ENCODE measurements at regions not wholly inside any gene's neighbourhood (a gene's known extent, or its start where the extent isn't known, plus 50 kb on each side); places are given as distances from the start of the nearest gene placed in this dataset.
A peak's percentile ranks its signal among the peaks of the same experiment; 100 is the strongest.

DNA sequence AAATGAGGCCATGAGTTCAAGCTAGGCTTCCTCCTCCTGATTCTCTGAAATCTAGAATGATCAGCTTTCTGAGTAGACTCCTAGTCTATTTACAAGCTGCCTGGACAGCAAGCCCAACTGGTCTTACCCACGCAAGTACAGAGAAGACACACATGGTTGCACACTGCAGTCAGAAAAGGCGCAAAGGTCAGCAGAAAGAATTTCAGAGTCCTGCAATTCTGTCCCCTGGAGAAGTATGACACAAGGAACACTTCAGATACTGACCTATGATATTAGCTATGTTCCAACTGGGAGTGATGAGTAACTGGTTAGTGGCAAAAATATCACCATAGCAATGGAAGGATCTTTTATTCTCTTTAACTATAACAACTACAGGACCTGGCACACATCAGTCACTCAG, 336.1 kb upstream of the PKDCC start:
- DNase-seq (ENCODE audit: low spot score) (peak; percentile 99), FAIRE-seq (peak; percentile 98)

DNA sequence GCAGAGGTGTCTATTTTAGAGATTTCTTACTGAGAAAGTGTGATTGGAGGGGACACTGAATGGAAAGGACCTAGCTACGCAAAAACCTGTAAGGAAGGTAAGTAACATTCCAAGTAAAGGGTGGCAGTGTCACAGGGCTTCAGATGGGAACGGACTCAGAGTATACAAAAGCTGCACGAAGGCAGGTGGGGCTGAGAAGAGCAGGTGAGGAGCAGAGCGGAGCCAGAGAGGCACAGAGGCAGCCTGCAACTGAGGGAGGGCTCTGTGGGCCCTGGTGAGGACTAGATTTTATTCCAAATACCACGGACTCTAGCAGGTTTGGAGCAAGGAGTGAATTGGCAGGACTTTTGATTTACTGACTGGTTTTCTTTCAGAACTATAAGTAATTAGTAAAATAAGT, 331.3 kb upstream of the PKDCC start:
- FAIRE-seq (no peak), DNase-seq (ENCODE audit: low spot score) (no peak)

DNA sequence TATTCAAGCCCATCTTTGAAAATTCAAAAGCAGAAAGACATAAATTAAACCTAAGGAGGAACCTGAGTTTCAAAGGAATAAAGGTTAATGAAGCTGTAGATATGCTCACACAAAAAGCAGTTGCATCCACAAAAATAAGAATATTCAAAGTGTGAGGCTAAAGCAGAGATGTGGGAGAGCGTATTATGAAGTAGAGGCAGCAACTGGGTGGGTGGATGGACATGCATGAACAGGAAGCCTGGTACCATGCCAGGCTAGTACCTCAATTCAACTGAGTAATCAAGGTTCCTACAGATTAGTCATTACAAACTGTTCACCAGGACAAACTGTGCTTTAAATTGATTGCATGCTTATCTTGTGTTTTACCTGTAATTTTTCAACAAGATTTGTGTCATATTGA, 330.0 kb upstream of the PKDCC start:
- peak; percentile 94 for FAIRE-seq
- peak; percentile 68 for DNase-seq (ENCODE audit: low spot score)

DNA sequence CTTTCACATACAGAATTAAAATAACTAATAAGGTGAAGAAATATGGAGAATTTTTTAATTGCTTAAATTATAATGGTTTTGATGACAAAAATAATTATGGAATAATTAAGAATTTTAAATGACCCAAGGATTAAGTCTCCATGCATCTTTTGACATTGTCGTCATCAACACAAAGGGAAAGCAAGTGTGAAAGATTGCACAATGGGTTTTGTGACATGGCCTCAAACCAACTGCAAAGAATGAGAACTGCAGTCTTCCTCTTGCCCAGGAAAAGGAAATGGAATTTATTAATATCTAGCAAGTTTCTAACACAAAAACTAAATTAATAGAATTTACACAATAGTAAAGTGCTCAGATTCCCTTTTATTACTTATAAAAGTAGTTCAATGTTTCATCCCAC, 329.1 kb upstream of the PKDCC start:
- no peak for FAIRE-seq
- no peak for DNase-seq (ENCODE audit: low spot score)

DNA sequence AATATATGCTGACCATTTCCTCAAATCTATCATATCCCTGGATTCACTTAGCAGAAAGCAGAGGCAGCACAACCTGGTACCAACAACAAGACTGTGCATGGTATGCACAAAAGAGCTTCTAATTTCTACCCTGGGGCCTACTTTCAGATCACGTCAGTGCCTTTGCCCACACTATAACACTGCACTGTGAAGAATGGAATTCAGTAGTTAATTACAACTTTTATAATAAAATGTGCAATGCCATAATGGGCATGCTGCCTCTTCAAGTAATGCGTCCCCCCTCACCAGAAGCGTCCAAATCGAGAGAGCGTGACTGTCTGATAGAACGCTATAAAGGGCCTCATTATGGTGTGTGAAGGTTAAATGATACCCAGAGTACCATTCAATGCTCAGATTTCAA, 328.1 kb upstream of the PKDCC start:
- no peak for DNase-seq (ENCODE audit: low spot score)
- FAIRE-seq: no peak

DNA sequence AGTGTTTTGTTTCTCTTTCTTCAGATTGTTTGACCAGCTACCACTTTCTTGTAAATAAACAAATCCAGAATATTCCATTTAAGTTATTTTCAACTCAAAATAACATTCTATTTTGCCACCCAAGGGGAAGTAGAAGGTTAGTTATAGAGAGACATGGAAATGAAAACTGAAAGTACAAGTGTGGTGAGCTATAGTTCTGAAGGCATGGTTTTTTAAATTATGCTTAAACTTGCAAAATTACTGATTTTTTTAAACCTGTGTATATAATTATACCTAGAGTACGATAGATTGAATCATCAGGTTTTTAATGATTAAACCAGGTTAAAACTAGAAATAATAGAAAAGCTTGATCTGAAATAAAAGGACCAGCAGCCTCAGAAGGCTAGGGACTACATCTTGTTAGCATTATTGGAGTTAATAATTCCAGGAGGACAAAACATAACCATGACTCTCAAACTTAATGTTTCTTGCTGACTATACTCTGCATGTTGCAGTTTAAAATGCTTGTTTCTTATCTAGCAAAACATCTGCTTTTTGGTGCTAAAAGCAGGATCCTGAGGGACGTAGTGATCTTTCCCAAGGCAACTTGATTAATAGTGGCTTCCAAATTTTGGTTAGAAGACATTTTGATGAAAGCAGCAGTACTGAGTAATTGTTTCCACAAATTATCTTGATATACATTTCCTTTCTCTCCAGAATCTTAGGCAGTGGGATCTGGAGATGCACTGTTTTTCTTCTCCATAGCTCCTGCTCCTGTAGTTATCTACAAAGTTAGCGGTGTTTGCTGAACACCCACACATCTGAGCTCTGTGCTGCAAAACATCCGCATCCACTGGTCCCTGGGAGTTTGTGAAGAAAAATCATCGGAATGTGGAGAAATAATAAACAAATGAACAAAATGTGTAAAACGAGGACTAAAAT, 327.2 kb upstream of the PKDCC start:
- no peak for DNase-seq (ENCODE audit: low spot score)
- FAIRE-seq: peak; percentile 75

DNA sequence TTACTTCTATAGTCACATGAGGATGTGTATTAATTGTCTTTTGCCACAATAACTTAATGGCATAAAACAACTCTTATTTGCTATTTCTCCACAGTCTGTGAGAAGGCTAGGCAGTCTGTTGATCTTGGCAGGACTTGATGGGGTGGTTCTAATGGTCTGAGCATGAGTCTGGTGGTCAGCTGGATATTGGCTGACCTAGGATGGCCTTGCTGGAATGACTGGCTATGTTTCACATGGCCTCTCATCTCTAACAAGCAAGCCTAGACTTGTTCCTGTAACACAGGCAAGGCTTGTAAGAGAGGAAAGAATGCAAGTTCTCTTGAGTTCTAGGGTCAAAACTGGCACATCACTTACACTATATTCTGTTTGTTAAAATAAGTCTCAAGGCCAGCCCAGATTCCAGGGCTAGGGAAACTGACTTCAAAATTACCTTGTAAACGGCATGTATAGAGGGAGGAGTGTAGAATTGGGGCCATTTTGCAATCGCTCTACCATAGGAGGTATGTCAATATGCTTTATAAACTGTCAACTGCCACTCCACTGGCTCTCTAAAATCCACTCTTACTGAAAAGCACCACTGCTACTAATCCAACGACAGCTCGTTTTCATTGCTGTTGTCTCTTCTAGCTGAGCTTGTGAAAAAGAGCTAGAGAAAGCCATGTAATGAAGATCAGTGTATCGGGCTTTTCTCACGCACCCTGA, 325.0 kb upstream of the PKDCC start:
- DNase-seq (ENCODE audit: low spot score): no peak
- no peak for FAIRE-seq

DNA sequence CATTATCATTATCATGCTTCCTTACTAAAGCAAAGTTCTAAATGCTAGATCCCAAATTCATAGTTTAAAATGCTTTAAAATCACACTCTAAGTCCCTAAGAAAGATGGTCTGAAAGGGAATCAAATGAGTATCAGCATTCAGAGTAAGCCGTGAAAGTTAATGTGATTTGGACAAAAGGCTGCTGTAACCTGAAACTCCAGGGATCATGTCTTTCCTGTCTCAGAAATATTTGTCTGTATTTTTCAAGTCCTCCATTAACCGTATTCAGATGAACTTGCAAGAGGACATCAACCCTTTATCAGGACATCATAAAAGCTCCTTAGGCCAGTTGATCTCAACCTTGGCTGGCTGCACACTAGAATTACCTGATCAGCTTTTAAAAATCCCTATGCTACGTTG, 324.3 kb upstream of the PKDCC start:
- no peak for DNase-seq (ENCODE audit: low spot score)
- FAIRE-seq: no peak

DNA sequence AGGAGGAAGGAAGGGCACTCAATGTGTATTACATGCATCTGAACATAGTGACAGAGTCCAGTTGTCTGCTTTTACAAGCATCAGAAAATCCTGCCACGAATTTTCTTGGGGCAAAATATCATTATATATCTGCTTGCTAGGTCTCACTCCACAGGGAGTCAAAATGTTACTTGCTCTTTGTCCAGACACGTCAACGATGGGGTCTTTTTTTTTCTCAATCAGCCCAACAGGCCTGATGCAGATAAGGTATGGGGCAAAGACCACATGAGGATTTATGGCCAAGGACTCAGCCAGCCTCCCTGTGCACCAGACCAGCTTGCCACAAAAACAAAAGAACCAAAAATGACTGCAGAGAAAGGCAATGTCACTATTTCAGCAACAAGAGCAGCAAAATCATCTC, 323.4 kb upstream of the PKDCC start:
- no peak for DNase-seq (ENCODE audit: low spot score)
- FAIRE-seq: no peak

DNA sequence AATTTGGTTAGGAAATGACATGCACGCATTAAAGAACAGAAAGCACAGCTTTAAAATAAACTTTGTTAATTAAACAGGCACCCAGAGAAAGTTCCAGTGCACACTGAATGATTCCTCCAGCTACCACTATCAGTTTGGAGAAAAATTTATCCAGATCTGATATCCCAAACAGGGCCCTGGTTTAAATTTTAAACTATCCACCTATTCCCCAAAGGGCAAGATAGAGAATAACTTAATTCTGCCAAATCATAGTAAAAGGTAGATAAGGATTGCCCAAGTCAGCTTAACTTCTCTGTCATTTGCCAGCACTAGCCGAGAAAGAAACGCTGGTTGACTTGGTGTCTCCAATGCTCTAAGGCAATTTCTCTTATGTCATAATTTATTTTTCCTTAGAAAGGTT, 321.9 kb upstream of the PKDCC start:
- DNase-seq (ENCODE audit: low spot score) (no peak), FAIRE-seq (no peak)

DNA sequence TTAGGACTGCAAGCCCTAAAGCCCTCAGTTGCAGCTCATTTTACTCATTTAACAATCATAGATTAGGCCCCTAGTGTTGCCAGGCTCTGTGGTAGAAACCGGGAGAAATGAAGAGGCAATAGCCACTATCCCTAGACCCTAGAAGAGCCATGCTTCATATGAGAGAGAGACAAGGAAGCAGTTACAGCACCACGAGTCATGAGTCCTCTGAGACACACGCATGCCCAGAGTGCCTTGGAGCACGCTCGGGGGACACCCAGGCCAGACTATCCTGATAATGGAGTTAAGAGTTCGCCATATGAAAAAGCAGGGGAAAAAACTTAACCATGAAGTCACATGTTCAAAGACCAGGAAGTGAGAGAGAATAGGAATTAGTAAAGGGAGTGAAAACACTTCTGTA, 321.5 kb upstream of the PKDCC start:
- no peak for DNase-seq (ENCODE audit: low spot score)
- no peak for FAIRE-seq

DNA sequence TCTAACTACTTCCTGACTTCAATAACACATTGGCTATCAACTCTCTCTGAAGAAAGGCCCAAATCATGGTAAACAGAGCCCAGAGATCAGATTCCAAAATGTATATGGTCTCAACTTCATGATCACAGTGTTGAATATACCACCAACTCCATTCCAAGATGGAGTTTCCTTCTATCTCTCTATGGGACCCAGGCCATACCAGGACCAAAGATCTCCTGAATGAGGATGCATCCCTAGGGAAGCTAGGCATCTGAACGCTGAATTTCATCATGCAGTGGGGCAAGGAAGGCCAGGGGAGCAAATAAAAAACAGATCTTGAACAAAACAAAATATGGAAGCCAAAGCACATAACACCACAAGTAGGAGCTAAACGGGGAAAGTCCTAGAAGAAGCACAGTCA, 320.7 kb upstream of the PKDCC start:
- FAIRE-seq (no peak), DNase-seq (ENCODE audit: low spot score) (no peak)

DNA sequence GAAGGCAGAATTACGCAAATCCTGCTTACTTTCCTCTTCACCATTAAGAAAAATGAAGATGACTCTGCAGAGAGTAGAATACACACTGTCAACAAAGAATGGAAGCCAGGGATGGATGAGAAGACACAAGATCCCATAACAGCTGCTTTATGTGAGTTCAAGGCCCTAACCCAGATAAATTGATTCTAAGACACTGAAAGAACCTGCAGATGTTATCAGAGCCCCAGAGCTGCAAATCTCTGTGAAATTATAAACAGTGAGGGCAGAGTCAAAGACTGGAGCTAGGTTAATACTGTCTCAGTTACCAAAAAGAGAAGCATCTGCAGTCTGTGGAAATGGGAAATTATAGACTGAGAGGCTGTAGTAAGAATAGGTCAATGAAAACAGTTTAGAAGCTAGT, 320.1 kb upstream of the PKDCC start:
- FAIRE-seq (no peak), DNase-seq (ENCODE audit: low spot score) (no peak)

DNA sequence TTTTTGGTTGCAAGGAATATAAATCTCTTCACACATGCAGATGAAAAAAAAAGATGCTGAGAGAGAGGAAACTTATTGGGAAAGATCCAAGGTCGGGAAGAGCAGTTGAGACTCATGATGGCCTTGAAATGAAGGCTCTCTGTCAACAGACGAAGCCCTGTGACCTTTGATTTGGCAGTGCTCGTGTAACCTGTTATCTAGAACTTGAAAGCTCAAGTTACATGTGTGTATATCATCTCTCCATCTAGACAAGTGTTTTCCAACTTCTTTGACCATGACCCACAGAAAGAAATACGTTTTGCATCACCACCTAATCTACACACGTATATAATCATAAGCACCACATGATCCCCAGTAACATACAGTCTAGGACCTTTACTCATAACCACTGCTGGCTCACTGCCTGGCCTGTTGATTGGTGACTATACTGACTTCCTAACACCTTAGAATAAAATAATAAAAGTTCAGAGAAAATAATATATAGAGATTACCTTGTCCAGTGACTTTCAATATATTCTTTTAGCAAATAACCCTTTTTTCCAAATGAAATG, 319.0 kb upstream of the PKDCC start:
- no peak for FAIRE-seq
- no peak for DNase-seq (ENCODE audit: low spot score)

DNA sequence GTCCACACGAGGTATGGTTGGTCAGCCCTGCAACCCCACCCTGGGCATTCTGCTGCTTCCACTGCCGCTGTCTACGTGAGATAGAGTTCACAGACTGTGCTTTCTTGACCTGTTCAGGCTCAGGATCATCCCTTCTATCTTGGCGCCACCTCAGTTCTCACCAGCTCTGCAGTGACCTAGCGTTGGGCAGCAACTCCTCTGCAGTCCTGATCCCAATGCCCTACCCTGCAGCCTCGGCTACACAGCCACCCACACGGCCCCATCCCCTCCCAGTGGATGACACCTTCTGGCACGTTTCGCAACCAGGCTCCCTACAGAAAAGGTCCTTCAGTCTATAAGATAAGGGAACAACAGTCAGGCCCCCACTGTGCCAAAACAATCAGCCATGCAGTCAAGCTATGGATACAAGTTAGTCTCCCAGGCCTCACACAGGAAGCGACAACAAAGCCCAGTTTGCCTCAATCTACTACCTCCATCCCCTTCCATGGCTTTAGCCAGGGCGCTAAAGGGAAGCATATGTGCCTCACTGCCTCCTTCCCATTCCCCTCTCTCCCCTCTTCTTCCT, 317.9 kb upstream of the PKDCC start:
- DNase-seq (ENCODE audit: low spot score): no peak
- FAIRE-seq: no peak

DNA sequence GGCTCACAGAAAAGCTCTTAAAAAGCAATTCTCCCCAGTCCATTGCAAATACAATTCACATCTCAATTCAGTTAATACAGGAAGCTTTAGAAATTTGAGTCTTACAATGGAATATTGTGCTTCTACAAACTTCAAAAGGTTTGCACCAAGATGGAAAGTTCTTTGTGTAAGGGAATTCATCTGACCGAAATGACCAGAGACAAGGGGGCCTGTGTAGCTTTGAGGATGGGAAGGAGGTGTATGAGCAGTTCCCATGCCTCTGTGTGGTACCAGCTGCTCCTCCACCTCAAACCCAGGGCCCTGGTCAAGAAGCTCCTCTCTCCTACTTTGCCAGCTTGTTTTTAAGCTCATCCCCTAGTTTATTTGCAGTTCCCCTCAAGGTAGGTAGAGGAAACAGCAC, 312.8 kb upstream of the PKDCC start:
- FAIRE-seq: no peak
- DNase-seq (ENCODE audit: low spot score): no peak

DNA sequence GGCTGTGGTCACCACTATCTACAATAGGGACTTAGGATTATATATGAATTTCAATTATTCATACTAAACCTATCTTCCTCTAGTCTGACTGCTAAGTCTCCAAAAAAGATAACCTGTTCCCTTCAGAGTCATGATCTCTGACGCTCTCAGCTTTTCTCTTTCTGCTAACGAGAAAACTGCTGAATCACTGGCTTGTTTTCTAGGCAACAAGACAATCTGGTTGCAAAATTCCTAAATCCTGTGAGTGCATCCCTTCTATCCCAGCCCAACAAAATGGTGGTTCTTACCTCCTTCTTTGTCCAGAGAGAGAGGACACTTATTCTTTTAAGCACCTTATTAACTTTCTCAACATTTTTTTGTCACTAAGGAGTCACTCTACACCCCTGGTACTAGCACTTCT, 312.3 kb upstream of the PKDCC start:
- FAIRE-seq (no peak), DNase-seq (ENCODE audit: low spot score) (no peak)

DNA sequence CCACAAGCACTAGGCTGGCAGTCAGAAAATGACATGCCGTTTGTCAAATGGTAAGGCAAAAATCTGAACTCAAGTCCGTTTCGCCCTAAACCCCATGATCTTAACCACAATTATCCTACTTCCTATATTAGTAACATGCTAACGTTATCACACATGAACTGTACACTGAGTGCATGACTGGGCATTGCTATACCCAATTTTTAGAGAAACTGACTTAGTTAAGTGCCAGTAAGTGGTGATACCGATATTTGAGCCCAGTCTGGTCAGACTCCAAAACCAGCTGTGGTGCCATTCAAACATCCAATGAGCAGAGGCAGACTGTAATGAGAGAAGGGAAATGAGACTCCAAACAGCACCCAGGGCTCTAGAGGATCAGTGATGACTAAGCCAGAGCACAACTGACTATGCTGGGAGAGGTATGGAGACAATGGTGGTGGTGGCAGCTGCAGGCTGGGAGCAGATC, 311.7 kb upstream of the PKDCC start:
- DNase-seq (ENCODE audit: low spot score) (no peak), FAIRE-seq (no peak)

DNA sequence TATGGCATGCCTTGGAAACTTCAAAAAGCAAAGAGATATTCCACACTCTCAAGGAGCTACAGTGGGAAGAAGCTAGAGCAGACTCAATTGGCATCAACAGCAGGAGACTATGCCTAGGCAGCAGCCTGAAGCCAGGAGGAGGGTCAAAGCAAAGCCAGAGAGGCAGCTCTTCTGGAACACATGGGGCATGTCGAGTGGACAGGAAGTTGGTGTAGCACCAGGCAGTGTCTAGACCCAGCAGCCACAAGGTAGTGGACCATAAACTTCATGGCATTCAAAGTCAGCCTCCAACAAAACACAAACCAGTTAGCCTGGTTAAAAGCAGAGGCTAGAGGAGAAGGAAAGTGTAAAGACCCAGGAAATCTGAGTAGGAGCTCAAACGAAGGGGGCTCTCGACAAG, 311.2 kb upstream of the PKDCC start:
- no peak for FAIRE-seq
- DNase-seq (ENCODE audit: low spot score): no peak

DNA sequence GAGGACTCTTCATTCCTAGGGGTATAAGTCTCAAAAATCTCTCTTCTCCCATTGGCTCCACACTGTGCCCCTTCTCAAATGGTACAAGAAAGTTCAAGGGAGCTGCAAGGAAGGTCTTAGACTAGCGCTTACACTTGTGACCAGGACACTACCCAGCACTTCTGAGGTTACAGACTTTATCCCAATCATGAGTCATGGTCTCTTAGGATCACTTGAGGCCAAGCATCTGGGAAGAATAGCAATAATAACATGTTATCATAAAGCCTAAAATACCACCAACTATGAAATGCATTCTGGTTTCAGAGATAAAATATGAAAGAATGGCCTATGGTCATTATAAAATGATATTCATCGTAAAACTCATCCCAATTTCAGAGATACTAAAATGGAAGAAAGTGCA, 309.9 kb upstream of the PKDCC start:
- DNase-seq (ENCODE audit: low spot score) (no peak), FAIRE-seq (no peak)

DNA sequence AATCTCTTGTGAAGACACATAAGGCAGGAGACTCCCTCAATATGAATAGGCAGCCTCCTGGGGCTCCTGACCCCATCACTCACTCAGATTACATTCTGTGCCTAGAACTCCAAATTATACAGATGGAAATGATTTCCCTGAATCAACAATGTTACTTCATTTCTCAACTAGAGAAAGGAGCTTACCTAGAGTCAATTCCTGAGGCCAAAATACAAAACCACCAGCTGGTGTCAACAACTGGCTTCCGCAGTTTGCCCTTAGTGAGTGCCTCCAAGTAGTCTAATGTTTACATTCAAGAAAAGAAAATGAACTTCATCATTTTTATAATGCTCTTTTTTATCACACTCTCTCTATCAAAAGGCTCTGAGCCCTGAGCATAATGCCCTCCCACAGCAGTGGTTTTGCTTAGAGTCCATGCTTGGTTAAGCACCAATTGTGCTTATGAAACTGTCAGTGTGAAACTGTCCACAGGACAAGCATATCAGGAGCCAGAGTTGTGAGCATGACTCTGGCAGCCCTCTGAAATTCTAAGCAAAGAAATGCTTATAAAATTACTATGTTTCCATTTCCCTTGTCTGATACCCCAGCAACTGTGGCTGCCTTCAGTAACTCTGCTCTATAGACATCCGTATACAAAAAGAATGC, 305.7 kb upstream of the PKDCC start:
- DNase-seq (ENCODE audit: low spot score) (no peak), FAIRE-seq (no peak)

DNA sequence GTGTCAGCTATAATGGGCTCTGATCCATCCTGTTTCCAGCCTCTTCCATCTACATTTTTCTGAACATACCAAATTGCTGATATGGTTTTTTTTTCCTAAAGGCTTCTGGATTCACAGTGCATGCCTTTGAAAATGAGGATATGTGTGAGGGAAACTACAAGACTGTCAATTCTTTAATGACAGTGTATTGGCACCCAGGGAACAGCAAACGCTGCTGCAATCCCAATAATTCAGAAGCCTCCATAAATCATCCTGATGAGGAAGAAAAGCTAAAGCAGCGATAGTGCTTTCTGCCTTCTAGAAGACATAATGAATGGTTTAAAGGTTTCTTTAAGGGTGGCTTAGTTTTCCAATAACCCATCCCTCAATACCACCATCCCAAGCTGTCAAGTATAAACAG, 304.5 kb upstream of the PKDCC start:
- DNase-seq (ENCODE audit: low spot score) (no peak), FAIRE-seq (no peak)
